ENCODE measurements at regions not wholly inside any gene's neighbourhood (a gene's known extent, or its start where the extent isn't known, plus 50 kb on each side); places are given as distances from the start of the nearest gene placed in this dataset.

DNA sequence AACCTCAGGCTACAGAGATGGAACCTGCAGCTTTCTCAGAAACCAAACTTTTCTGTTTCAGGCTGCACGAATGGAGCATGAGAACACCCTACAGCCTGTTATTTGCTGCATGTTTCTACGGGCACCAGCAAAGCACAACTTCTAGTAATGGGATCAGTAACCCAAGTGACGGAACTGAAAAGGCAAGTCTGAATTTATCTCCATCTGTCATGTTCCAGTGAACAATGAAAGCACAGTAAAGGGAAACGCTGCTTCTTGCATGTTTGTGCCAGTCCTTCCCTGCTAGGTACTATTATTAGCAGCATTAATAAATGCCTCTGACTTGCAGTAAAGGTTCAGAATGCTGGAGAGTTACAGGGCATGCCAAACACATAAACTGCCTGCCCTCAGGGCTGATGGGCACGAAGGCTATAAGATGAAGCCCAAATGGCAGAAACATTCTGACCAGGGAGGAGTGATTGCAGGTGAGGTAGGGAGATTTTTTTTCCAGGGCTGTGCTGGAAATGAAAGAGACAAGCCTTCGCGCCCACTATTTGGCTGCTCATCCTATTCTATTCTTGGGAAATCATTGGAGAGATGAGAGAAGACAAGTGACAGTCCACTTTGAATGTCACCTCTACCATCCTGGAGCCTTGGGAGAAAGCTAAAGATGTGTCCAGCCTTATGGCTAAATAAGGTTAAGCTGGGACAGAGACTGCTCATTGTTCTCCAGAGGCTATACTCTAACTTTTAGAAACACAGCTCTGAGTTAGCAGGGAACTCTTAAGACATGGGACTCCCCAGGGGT, 100.4 kb upstream of the PLXNC1 start:
- TF ChIP-seq CTCF (IDR thresholded peaks at IDR 0.05; ENCODE audit: low read depth, low read length, missing control alignments), result no peak
- no peak for DNase-seq (ENCODE audit: low read depth)
- no peak overlapping the region for H3K4me3 ChIP-seq (ENCODE audit: low read depth, low read length)

GRCh38 chr12:94048757-94049156, 99.6 kb upstream of the PLXNC1 start:
- DNase-seq (ENCODE audit: low read depth), result no peak
- H3K4me3 ChIP-seq (ENCODE audit: low read depth, low read length), result no peak overlapping the region
- TF ChIP-seq CTCF (IDR thresholded peaks at IDR 0.05; ENCODE audit: low read depth, low read length, missing control alignments), result no peak

- H3K4me3 ChIP-seq (ENCODE audit: low read depth, low read length), result no peak overlapping the region
- TF ChIP-seq CTCF (IDR thresholded peaks at IDR 0.05; ENCODE audit: low read depth, low read length, missing control alignments), result no peak
- DNase-seq (ENCODE audit: low read depth), result no peak
Measured at GRCh38 chr12:94049718-94050117, 98.7 kb upstream of the PLXNC1 start.

DNA sequence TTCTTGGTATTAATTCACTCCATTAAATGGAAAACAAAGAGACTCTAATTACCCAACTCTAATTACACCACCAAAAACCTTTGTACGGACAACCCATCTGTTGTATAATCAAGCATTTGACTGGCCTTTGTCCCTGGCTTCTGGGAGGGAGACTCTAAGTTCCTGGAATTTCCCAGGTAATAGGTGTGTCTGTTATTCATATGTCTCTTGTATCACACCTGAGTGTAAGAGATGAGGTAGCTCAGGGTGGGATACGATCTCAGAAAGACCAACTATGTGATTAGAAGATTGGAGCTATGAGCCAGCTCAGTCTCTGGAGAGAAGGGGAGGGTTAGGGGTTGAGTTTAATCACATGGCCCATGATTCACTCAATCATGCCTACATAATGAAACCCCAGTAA, 94.7 kb upstream of the PLXNC1 start:
- DNase-seq (ENCODE audit: low read depth), result no peak
- TF ChIP-seq CTCF (IDR thresholded peaks at IDR 0.05; ENCODE audit: low read depth, low read length, missing control alignments), result no peak
- no peak overlapping the region for H3K4me3 ChIP-seq (ENCODE audit: low read depth, low read length)

GRCh38 chr12:94055528-94055927, 92.8 kb upstream of the PLXNC1 start:
- no peak overlapping the region for H3K4me3 ChIP-seq (ENCODE audit: low read depth, low read length)
- DNase-seq (ENCODE audit: low read depth), result no peak
- TF ChIP-seq CTCF (IDR thresholded peaks at IDR 0.05; ENCODE audit: low read depth, low read length, missing control alignments), result no peak

GRCh38 chr12:94056419-94057158, 91.8 kb upstream of the PLXNC1 start:
- DNase-seq (ENCODE audit: low read depth), result no peak
- no peak for TF ChIP-seq CTCF (IDR thresholded peaks at IDR 0.05; ENCODE audit: low read depth, low read length, missing control alignments)
- H3K4me3 ChIP-seq (ENCODE audit: low read depth, low read length), result no peak overlapping the region

All from GM12864 (cell line).